GM18517 (cell line): ENCODE measurements at regions not wholly inside any gene's neighbourhood (a gene's known extent, or its start where the extent isn't known, plus 50 kb on each side); places are given as distances from the start of the nearest gene placed in this dataset.
A peak's percentile ranks its signal among the peaks of the same experiment; 100 is the strongest.

Experiments
- ATAC-seq: cut with Tn5 transposase; IDR thresholded peaks from one replicate; pipeline ENCODE4 v1.9.1; 2021; ENCODE audit warnings: mild to moderate bottlenecking, moderate library complexity; ENCODE audit not compliant: unreplicated experiment

DNA sequence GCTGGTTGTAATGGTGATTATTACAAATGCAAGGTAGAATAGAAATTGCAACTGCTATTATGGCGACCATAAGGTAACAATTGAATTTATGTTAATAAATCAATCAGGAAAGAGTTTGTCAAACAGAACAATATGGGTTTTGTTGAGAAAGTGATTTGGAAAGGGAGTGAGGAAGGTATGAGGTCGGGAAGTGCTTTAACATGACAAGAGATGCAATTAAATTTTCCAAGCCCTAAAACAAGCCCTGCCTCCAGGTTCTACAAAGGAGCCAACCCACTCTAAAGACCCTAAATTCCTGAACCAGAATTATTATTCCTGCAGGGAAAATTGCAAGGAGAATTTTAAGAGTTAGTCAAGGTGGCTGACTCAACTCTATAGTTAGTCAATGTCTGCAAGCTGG lies 363.7 kb downstream of the BMPER start:
- no peak for ATAC-seq

DNA sequence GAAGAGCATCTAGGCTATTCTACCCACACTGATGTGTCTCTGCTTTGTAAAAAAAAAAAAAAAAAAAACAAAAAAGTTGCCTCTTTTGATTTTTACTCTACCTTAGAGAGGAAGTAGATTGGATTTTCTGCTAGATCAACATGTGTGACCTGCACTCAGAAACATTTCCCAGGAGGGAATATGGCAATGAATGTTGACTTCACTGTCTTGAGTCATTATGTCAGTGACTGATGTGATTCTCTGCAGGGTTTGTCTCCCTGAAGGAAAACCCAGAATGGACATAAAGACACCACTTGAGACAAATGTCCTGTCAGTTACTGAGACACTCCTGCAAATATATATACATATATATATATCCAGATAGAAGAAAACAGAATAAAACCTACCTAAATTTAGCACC lies 370.3 kb downstream of the BMPER start:
- no peak for ATAC-seq

GRCh38 chr7:34277016-34277802 lies 371.9 kb downstream of the BMPER start:
- no peak for ATAC-seq

DNA sequence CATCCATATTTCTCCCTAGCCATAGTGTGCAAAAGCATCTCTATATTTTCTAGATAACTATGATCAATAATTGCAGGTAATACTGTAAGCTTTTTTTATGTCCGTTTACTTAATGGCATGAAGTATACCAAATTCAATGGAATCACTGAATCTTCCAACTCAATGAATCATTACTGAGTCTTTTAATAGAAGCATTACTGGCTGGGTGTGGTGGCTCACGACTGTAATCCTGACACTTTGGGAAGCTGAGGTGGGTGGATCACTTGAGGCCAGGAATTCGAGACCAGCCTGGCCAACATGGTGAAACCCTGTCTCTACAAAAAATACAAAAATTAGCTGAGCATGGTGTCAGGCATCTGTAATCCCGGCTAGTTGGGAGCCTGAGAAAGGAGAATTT lies 372.5 kb downstream of the BMPER start:
- ATAC-seq: no peak

GRCh38 chr7:34281260-34281659 lies 375.9 kb downstream of the BMPER start:
- ATAC-seq: no peak

DNA sequence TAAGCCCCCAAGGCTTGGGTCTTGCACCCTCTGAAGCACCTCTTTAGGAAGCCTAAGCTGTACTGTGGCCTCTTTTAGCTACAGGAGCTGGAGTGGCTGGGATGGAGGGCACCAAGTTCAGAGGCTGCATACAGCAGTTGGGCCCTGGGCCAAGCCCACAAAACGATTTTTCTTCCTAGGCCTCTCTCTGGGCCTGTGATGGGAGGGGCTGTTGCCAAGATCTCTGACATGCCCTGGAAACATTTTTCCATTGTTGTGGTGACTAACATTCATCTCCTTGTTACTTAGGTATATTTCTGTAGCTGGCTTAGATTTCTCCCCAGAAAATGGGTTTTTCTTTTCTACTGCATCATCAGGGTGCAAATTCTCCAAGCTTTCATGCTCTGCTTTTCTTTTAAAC lies 375.7 kb upstream of the NPSR1 start:
- ATAC-seq: no peak

DNA sequence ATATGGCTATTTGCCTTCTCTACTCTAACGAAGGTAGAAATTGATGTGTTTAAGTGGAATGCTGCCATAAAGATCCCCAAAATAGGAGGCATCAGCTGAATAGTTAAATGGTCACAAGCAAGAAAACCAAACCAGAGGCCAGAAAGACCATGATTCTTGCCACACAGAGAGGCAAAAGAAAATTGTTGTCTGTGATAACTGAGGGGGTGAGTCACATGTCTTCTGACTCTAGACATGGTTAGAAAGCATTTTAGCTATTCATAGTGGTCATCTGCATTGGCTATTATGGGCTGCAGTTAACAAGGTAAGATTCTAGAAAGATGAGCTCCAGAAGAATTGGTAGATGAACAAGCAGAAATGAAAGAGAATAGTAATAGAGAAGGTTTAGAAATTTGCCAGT lies 361.4 kb upstream of the NPSR1 start:
- no peak for ATAC-seq

DNA sequence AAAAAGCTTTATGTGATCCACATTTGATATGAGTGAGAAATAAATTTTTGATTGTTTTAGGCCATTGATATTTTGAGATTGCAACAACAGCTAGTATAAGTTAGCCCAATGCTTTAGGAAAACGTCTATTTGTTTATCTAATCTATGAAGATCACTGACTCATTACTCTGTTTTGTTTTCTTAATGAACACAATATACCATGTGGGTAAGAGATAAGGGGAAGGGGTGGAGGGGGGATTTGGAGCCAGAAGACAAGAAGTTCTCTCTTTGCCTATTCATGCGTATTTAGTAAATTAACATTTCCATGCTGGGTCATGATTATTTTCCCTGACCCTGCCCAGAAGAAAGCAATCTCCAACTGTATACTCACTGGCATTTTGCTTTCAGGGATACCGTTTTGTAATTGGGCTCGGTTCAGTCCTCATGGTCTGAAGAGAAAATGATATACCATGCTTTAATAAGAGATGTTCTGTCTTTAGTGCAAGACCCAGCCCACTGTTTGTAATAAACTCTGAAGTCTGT lies 359.5 kb upstream of the NPSR1 start:
- no peak for ATAC-seq

GRCh38 chr7:34299066-34299465 lies 359.0 kb upstream of the NPSR1 start:
- no peak for ATAC-seq

- ATAC-seq: no peak
Measured at GRCh38 chr7:34307540-34307939, 350.5 kb upstream of the NPSR1 start.

- no peak for ATAC-seq
Measured at GRCh38 chr7:34308595-34308994, 349.4 kb upstream of the NPSR1 start.

- ATAC-seq: no peak
Measured at GRCh38 chr7:34309116-34309515, 348.9 kb upstream of the NPSR1 start.

DNA sequence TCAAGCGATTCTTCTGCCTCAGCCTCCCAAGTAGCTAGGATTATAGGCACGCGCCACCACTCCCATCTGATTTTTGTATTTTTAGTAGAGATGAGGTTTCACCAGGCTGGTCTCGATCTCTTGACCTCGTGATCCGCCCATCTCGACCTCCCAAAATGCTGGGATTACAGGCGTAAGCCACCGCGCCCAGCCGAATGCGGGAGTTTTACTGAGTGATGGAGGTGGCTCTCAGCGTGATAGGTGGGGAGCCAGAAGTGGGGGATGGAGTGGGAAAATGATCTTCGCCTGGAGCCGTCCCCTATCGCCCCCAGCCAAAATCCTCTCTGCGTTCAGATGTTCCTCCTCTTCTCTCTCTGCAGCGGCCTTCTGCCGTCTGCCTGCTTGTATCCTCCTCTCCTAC lies 348.4 kb upstream of the NPSR1 start:
- ATAC-seq: no peak

- ATAC-seq: no peak
Measured at GRCh38 chr7:34311591-34311990, 346.4 kb upstream of the NPSR1 start.

GRCh38 chr7:34312624-34313023 lies 345.4 kb upstream of the NPSR1 start:
- ATAC-seq: no peak

- no peak for ATAC-seq
Measured at GRCh38 chr7:34313289-34313688, 344.7 kb upstream of the NPSR1 start.

DNA sequence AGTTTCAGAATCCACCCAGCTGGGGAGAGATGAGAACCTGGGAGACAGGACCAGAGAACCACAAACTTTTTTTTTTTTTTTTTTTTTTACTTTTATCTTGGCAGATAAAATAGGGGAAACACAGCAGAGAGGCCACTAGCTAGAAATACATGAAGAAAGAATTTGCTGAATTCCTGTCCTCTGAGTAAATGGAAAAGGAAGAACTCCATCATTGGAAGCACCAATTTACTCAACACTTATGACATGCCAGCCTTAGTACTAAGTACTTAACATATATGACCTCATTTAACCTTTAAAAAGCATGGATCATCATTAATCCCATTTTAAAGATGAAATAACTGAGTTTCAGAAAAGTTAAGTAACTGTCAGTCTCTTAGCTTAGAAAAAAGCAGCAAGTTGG lies 343.0 kb upstream of the NPSR1 start:
- no peak for ATAC-seq

DNA sequence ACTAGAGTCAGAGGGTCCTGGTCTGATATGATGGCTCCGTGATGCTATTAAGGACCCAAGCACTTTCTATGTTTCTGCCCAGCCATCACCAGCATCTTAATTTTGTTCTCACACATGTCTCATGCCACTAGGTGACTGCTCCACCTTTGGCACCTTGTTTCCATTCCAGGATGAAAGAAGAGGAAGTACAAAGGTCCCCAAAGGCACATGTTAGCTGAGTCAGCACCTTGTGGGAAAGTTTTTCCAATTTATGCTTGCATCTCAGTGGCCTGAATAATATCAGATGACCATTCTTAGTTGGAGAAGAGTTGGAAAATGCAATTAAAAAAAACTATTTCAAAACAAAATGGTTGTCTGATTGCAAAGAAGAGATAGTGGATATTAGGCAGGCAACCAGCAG lies 341.0 kb upstream of the NPSR1 start:
- ATAC-seq: no peak

DNA sequence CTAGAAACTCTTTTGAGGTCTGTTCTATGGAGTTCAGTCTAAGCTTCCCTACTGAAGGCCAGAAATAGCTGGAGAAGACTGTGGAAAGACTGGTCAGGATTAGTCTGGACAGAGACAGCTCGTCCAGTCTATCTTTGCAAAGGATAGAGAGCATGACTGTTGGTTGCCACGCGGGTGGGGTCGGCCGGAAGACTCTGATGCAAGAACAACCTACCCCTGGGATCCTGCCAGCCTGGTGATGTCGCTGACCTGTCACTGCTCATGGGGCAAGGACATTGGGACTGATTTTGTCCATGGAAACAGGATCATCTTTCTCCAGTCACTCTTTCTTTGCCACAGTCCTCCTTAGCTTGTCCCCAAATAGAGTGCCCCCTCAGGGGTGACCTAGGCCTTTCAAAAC lies 337.6 kb upstream of the NPSR1 start:
- no peak for ATAC-seq

GRCh38 chr7:34320926-34321661 lies 336.9 kb upstream of the NPSR1 start:
- ATAC-seq: peak; percentile 80

DNA sequence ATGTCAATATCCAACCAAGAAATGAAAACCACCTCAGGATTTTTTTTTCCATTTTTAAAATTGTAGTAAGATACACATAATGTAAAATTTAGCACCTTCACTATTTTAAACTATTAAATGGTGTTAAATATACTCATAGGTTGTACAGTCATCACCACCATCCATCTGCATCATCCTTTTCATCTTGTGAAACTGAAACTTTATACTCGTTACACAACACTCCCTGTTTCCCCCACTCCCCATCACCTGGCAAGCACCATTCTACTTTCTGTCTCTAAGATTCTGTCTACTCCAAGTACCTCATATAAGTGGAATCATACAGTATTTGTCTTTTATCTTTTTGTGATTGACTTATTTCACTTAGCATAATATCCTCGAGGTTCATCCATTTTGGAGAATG lies 335.2 kb upstream of the NPSR1 start:
- no peak for ATAC-seq

DNA sequence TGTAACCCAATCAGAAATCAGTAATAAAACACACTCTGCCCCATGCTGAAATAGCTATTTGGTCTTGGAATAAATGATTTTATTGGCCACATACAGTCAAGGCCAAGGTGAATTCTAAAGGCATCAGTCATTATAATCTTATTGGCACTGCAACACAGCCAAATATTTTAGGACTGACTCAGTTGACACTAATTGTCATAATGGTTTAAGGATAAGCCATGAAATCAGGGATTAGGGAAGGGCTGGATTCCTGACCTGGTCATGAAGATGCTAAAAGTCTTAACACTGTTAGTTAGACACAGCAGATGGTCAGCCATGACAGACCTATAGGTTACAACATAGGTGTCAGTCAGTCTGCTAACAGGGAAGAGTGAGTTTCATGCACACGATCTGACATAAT lies 330.3 kb upstream of the NPSR1 start:
- ATAC-seq: no peak
